ENCODE measurements at regions not wholly inside any gene's neighbourhood (a gene's known extent, or its start where the extent isn't known, plus 50 kb on each side); places are given as distances from the start of the nearest gene placed in this dataset.
"Not testable (repeated sequence)": the region's sequence is repeated elsewhere in the genome, so short reads cannot be mapped to it uniquely, and the experiment has no call there.

DNA sequence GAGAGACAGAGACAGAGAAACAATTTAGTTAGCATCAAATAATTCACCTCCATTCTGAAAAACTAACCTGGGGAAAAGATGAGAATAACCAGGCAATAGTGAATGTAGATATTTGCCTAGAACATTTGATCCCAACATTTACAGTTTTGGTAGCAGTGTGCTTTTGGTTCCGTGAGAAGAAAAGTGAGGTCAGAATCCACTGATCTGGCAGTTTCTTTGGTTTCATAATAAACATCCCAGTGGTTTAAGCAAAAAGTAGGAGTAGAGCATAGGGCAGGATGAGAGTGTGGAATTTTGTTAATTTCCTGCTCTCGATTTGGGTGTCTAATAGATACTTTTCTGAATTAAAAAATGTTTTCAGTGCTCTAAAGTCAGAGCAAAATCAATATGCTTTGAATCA lies 887.0 kb downstream of the NR2F1-AS1 start:
- H3K27ac Mint-ChIP-seq: no peak overlapping the region
- ChIA-PET POLR2A (no interaction called here), CTCF (no interaction called here)
- Histone ChIP-seq H3K9ac (ENCODE audit: low read length) (no peak overlapping the region), H3K4me3 (ENCODE audit: control extremely low read depth in 1 of 5, extremely low read depth in 1 of 5, insufficient read depth in 1 of 5, low read depth in 2 of 5, low read length in 4 of 5) (no peak overlapping the region), H3K9me3 (ENCODE audit: control extremely low read depth in 1 of 3, control insufficient read depth in 2 of 3, insufficient read depth in 1 of 3, low read length in 2 of 3) (no peaks in the 10 kb centered on the region), H3K4me1 (ENCODE audit: control insufficient read depth in 2 of 2, insufficient read depth in 2 of 2, low read length in 2 of 2) (no peaks in the 10 kb centered on the region), H3K27me3 (replicated peaks in 1 of 4; ENCODE audit: control extremely low read depth in 1 of 4, control insufficient read depth in 3 of 4, insufficient read depth in 4 of 4, low read length in 3 of 4) (no peaks in the 10 kb centered on the region), H3K79me2 (ENCODE audit: control insufficient read depth, insufficient read depth, low read length) (no peaks in the 10 kb centered on the region), H2AFZ (ENCODE audit: insufficient read depth, low read depth, low read length, poor library complexity, severe bottlenecking) (no peak overlapping the region), H3K36me3 (replicated peaks in 1 of 2; ENCODE audit: control extremely low read depth in 1 of 2, control insufficient read depth in 1 of 2, extremely low read depth in 1 of 2, insufficient read depth in 2 of 2, low read length in 1 of 2) (no peaks in the 10 kb centered on the region), H3K4me2 (replicated peaks; ENCODE audit: low read depth, low read length, poor library complexity, severe bottlenecking) (no peak overlapping the region), H3K27ac (ENCODE audit: low read length in 2 of 2) (no peak overlapping the region), H4K20me1 (ENCODE audit: control insufficient read depth, insufficient read depth, low read length, poor library complexity, severe bottlenecking) (no peaks in the 10 kb centered on the region)
- no peak for DNase-seq
- no peak overlapping the region for H3K4me3 Mint-ChIP-seq
- TF ChIP-seq, protein P1, sequence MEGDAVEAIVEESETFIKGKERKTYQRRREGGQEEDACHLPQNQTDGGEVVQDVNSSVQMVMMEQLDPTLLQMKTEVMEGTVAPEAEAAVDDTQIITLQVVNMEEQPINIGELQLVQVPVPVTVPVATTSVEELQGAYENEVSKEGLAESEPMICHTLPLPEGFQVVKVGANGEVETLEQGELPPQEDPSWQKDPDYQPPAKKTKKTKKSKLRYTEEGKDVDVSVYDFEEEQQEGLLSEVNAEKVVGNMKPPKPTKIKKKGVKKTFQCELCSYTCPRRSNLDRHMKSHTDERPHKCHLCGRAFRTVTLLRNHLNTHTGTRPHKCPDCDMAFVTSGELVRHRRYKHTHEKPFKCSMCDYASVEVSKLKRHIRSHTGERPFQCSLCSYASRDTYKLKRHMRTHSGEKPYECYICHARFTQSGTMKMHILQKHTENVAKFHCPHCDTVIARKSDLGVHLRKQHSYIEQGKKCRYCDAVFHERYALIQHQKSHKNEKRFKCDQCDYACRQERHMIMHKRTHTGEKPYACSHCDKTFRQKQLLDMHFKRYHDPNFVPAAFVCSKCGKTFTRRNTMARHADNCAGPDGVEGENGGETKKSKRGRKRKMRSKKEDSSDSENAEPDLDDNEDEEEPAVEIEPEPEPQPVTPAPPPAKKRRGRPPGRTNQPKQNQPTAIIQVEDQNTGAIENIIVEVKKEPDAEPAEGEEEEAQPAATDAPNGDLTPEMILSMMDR (IDR thresholded peaks at IDR 0.05): no peak
- TF ChIP-seq EZH2 (IDR thresholded peaks at IDR 0.05; ENCODE audit: borderline replicate concordance, insufficient read depth, low read depth, low read length, poor library complexity, severe bottlenecking): no peak
- no peaks in the 10 kb centered on the region for H3K27me3 Mint-ChIP-seq
- WGBS (ENCODE audit: insufficient coverage): 86% methylated on average over 1 of the region's 2 CpGs
- intact Hi-C loops (cut with micrococcal nuclease): no loop called here
- H3K4me1 Mint-ChIP-seq: no peaks in the 10 kb centered on the region
- H3K9me3 Mint-ChIP-seq (ENCODE audit: insufficient read depth): no peaks in the 10 kb centered on the region
- no peak for ATAC-seq (ENCODE audit: low read depth)

DNA sequence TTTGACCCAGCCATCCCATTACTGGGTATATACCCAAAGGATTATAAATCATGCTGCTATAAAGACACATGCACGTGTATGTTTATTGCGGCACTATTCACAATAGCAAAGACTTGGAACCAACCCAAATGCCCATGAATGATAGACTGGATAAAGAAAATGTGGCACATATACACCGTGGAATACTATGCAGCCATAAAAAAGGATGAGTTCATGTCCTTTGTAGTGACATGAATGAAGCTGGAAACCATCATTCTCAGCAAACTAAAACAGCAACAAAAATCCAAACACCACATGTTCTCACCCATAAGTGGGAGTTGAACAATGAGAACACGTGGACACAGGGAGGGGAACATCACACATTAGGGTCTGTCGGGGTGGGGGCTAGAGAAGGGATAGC lies 889.1 kb downstream of the NR2F1-AS1 start:
- H3K4me3 Mint-ChIP-seq; H3K27me3 Mint-ChIP-seq; H3K27ac Mint-ChIP-seq; H3K36me3 ChIP-seq (replicated peaks in 1 of 2; ENCODE audit: control extremely low read depth in 1 of 2, control insufficient read depth in 1 of 2, extremely low read depth in 1 of 2, insufficient read depth in 2 of 2, low read length in 1 of 2); H4K20me1 ChIP-seq (ENCODE audit: control insufficient read depth, insufficient read depth, low read length, poor library complexity, severe bottlenecking); H3K4me3 ChIP-seq (ENCODE audit: control extremely low read depth in 1 of 5, extremely low read depth in 1 of 5, insufficient read depth in 1 of 5, low read depth in 2 of 5, low read length in 4 of 5); ATAC-seq (ENCODE audit: low read depth); H3K4me1 Mint-ChIP-seq; DNase-seq; H3K9me3 Mint-ChIP-seq (ENCODE audit: insufficient read depth); H3K9ac ChIP-seq (ENCODE audit: low read length); CTCF ChIA-PET; POLR2A ChIA-PET; H3K27ac ChIP-seq (ENCODE audit: low read length in 2 of 2); H3K9me3 ChIP-seq (ENCODE audit: control extremely low read depth in 1 of 3, control insufficient read depth in 2 of 3, insufficient read depth in 1 of 3, low read length in 2 of 3); H3K4me2 ChIP-seq (replicated peaks; ENCODE audit: low read depth, low read length, poor library complexity, severe bottlenecking); H3K27me3 ChIP-seq (replicated peaks in 1 of 4; ENCODE audit: control extremely low read depth in 1 of 4, control insufficient read depth in 3 of 4, insufficient read depth in 4 of 4, low read length in 3 of 4); H3K4me1 ChIP-seq (ENCODE audit: control insufficient read depth in 2 of 2, insufficient read depth in 2 of 2, low read length in 2 of 2); H3K79me2 ChIP-seq (ENCODE audit: control insufficient read depth, insufficient read depth, low read length); H2AFZ ChIP-seq (ENCODE audit: insufficient read depth, low read depth, low read length, poor library complexity, severe bottlenecking); intact Hi-C loops (cut with micrococcal nuclease): not testable (repeated sequence)
- WGBS (ENCODE audit: insufficient coverage): 67% methylated on average over 1 of the region's 5 CpGs

Measured in B cell (primary cell).